PFSK-1 (cell line): ENCODE measurements at regions not wholly inside any gene's neighbourhood (a gene's known extent, or its start where the extent isn't known, plus 50 kb on each side); places are given as distances from the start of the nearest gene placed in this dataset.

Source experiments
- FOXP2 ChIP-seq: optimal IDR thresholded peaks from 2 replicates; pipeline ENCODE3; 2011; ENCODE audit warnings: borderline replicate concordance, control low read depth, inconsistent platforms; ENCODE audit not compliant: insufficient read depth; ENCODE audit errors: extremely low read length, extremely low read depth
- POLR2AphosphoS5 ChIP-seq: IDR thresholded peaks from 2 replicates; pipeline ENCODE4 v1.6.1; 2012; ENCODE audit warnings: low read depth, mild to moderate bottlenecking, control low read depth, low read length, moderate library complexity
- SIN3A ChIP-seq: IDR thresholded peaks from 2 replicates; pipeline ENCODE4 v1.6.1; 2012; ENCODE audit warnings: mild to moderate bottlenecking, low read length, moderate library complexity, borderline replicate concordance; ENCODE audit not compliant: insufficient read depth
- TAF1 ChIP-seq: IDR thresholded peaks from 2 replicates; pipeline ENCODE4 v1.6.1; 2012; ENCODE audit warnings: low read length, control low read depth, borderline replicate concordance; ENCODE audit not compliant: insufficient read depth
- TF ChIP-seq, protein P1 (sequence below), 2 experiments: IDR thresholded peaks; 2 replicates each; pipeline versions ENCODE4 v1.6.1 to v1.8.0; 2011 to 2012; ENCODE audit warnings: low read depth in 2 of 2, low read length in 2 of 2, control low read depth in 1 of 2, inconsistent platforms in 1 of 2, mild to moderate bottlenecking in 1 of 2, moderate library complexity in 1 of 2; ENCODE audit not compliant: insufficient read depth in 1 of 2

DNA sequence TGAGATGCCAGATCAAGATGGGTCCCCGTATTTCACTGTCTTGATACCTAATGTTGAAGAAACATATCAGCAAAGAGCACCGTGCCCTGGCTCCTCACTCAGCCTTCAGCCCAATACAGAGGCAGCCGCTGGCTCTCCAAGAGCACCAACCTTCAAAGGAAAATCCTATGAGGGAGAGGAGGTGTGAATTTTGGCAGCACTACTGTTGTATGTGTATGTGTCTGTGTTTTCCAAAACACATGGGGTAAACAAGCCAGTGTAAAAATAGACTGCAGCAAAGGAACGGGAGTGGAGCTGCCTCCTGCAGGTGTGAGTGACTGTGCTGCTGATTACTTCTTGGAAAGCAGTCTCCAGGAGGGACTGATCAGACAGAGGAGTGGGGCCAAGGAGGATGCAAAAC, 194.0 kb upstream of the CDH5 start:
- no peak for TF ChIP-seq POLR2AphosphoS5
- no peak for TF ChIP-seq SIN3A
- TF ChIP-seq, protein P1, sequence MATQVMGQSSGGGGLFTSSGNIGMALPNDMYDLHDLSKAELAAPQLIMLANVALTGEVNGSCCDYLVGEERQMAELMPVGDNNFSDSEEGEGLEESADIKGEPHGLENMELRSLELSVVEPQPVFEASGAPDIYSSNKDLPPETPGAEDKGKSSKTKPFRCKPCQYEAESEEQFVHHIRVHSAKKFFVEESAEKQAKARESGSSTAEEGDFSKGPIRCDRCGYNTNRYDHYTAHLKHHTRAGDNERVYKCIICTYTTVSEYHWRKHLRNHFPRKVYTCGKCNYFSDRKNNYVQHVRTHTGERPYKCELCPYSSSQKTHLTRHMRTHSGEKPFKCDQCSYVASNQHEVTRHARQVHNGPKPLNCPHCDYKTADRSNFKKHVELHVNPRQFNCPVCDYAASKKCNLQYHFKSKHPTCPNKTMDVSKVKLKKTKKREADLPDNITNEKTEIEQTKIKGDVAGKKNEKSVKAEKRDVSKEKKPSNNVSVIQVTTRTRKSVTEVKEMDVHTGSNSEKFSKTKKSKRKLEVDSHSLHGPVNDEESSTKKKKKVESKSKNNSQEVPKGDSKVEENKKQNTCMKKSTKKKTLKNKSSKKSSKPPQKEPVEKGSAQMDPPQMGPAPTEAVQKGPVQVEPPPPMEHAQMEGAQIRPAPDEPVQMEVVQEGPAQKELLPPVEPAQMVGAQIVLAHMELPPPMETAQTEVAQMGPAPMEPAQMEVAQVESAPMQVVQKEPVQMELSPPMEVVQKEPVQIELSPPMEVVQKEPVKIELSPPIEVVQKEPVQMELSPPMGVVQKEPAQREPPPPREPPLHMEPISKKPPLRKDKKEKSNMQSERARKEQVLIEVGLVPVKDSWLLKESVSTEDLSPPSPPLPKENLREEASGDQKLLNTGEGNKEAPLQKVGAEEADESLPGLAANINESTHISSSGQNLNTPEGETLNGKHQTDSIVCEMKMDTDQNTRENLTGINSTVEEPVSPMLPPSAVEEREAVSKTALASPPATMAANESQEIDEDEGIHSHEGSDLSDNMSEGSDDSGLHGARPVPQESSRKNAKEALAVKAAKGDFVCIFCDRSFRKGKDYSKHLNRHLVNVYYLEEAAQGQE (IDR thresholded peaks at IDR 0.05; ENCODE audit: insufficient read depth in 1 of 2, low read depth in 2 of 2, low read length in 2 of 2), result no peak
- TF ChIP-seq TAF1, result no peak
- TF ChIP-seq FOXP2, result no peak

DNA sequence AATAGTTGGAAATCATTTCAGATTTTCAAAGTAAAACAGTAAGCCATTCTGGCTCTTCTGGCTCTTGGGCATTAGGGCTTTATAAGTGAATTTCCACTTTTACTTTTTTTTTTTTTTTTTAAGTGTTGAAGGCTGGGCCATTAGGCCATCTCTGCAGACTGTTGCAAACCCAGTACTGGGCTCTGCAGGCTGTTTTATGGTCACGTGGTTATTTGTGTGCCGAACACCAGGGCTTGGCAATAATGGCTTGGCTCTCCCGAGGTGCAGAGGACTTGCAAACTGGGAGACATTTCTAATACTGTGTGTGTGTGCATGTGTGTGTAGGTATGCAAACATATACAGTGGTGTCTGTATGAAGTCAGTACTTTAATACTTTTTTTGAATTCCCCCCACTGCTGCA, 194.9 kb upstream of the CDH5 start:
- no peak for TF ChIP-seq FOXP2
- TF ChIP-seq SIN3A, result no peak
- no peak for TF ChIP-seq TAF1
- no peak for TF ChIP-seq POLR2AphosphoS5
- TF ChIP-seq, protein P1 (IDR thresholded peaks at IDR 0.05; ENCODE audit: insufficient read depth in 1 of 2, low read depth in 2 of 2, low read length in 2 of 2), result no peak

DNA sequence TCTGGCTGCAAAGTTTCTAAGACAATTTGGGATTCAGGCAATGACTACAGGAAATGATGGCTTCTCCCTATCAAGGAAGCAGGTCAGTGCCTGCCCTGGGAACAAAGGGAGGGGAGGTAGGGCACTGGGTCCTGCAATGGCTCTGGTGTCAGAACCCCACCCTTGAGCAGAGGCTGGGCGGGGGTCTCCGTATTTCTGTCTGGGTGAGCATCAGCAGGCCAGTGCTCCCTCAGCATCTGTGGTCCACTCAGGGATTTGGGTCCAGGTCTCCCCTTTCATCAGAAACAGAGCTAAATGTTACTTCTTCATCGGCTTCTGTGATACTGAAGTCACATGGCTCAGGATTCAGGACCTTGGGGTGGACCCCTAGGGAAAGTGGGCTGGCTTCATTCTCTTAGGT, 195.5 kb upstream of the CDH5 start:
- TF ChIP-seq SIN3A (no peak), FOXP2 (no peak), TAF1 (no peak), POLR2AphosphoS5 (no peak)
- TF ChIP-seq, protein P1 (IDR thresholded peaks at IDR 0.05; ENCODE audit: insufficient read depth in 1 of 2, low read depth in 2 of 2, low read length in 2 of 2), result no peak

DNA sequence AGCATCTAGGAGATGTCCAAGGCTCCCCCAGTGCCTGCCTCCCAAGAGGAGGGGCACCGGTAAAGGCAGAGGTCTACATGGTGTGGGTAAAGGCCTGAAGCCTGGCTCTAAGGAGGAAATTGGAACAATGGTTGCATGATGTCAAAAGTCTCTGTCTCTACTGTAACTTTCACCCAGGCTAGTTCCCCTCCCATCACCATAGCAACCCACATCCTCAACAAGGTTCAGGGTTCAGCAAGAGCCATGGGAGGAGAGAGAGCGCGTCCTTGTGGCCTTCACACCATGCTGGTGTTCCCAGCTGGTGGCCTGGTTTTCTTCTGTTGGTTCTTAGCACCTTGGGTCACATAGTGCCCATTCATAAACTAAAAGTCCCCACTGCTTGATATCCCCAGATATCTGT, 196.7 kb upstream of the CDH5 start:
- TF ChIP-seq SIN3A (no peak), FOXP2 (no peak), POLR2AphosphoS5 (no peak)
- TF ChIP-seq, protein P1 (IDR thresholded peaks at IDR 0.05; ENCODE audit: insufficient read depth in 1 of 2, low read depth in 2 of 2, low read length in 2 of 2), result no peak

DNA sequence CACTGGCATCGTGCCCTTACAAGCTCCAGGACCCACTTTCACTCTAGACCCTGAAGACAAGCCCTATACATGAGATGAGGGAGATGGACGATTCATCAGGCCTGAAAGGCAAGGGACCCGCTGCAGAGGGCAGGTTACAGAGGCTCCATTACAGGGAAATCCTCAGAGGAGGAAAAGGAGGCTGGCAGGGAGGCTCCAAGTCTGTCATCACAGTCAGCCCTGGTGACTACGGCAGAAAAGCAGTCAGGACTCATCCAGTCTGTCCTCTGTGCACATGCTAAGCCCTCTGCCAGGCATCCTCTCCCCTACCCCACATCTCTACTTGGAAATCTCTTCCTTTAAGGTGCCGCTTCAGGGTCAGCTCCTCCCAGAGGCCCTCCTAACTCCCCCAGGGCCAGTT, 197.7 kb upstream of the CDH5 start:
- TF ChIP-seq POLR2AphosphoS5 (no peak), FOXP2 (no peak), SIN3A (no peak), TAF1 (no peak)
- TF ChIP-seq, protein P1 (IDR thresholded peaks at IDR 0.05; ENCODE audit: insufficient read depth in 1 of 2, low read depth in 2 of 2, low read length in 2 of 2), result no peak
